Renal cortex interstitium (tissue), 11 donors: ENCODE measurements at regions not wholly inside any gene's neighbourhood (a gene's known extent, or its start where the extent isn't known, plus 50 kb on each side); places are given as distances from the start of the nearest gene placed in this dataset.

Source experiments
- DNase-seq, 11 donors: peaks; one replicate each; pipeline ENCODE4 v3.0.0-alpha.2; 2013; ENCODE audit warnings: low read depth in 9 of 11, low spot score in 4 of 11; ENCODE audit errors: extremely low read depth in 1 of 11

DNA sequence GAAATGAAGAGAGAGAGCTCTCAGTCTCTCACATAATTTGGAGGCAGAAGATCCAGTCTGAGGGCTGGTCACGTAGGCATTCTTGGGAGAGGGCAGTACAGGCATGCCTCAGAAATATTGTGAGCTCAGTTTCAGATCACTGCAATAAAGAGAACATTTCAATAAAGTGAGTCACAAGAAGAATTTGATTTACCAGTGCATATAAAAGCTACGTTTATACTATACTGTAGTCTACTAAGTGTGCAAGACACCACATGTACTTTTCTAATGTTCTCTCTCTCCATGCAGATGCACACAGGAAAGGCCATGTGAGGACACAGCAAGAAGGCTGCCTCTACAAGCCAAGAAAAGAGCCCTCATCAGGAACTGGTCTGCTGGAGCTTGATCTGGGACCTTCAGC lies 583.5 kb upstream of the FAT1 start:
- no peak for DNase-seq

DNA sequence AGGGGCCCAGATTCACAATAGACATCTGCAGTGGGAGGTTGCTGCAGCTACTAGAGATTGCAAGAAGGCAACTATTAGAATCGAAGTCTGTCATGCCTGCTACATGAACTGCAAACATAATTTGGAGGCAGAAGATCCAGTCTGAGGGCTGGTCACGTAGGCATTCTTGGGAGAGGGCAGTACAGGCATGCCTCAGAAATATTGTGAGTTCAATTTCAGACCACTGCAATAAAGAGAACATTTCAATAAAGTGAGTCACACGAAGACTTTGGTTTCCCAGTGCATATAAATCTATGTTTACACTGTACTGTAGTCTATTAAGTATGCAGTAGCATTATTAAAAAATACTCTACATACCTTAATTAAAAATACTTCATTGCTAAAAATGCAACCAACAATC lies 585.8 kb upstream of the FAT1 start:
- DNase-seq, result no peak

GRCh38 chr4:187312299-187312698 lies 588.6 kb upstream of the FAT1 start:
- no peak for DNase-seq

DNA sequence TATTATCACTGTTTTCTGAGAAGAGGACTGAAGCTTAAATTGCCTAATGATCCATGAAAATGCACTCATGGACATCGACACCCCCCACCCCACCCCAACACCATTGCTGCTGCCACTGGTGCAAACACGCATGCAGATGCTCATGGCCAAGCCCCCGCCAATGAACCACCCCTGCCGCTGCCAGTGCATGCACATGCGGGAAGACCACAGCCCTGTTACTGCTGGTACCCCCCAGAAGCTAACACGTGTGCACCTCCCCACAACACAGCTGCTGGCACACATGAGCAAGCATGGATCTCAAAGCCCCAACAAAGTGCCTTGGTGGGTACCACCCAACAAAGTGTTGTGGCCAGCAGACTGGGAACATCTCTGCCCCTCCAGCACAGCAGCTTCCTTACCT lies 594.1 kb upstream of the FAT1 start:
- DNase-seq, result no peak

GRCh38 chr4:187321711-187322110 lies 598.1 kb upstream of the FAT1 start:
- DNase-seq, result no peak

DNA sequence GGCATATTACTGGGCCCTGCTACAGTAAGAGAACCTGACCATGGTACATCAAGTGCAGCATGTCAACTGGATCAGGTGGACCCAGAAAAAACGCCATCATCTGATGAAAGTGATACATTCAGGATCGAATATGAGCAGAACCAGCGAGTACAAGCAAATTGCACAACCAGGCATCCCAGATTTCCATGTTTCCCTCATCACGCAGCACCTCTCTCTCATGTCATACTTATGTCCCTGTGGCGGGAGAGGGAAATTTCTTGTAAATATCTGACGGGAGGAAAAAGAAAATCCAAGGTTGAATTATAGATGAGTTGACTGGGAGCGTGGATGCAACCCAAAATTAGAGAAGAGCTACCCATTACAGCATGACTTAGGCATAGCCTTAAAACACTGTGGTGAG lies 608.5 kb upstream of the FAT1 start:
- DNase-seq, result no peak

- no peak for DNase-seq
Observed at GRCh38 chr4:187333151-187333550, 609.5 kb upstream of the FAT1 start.

DNA sequence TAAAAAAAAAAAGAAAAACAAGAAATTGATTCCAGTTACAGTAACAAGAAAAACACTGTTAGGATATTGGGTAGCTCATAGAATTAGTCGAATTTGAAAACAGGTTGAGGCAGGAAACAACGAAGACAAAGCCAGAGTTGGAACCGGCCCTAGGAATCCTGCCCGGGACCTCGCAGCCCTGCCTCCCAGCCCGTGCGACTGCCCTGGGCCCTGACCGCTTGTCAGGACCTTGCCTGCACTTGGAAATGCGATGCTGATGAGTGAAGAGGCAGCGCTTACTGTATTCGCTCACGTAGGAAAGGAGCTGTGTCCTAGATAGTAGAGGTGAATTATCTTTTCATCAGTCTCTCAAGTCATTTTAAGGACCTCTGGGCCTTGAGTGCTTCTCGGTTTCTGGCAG lies 611.7 kb upstream of the FAT1 start:
- DNase-seq, result no peak

DNA sequence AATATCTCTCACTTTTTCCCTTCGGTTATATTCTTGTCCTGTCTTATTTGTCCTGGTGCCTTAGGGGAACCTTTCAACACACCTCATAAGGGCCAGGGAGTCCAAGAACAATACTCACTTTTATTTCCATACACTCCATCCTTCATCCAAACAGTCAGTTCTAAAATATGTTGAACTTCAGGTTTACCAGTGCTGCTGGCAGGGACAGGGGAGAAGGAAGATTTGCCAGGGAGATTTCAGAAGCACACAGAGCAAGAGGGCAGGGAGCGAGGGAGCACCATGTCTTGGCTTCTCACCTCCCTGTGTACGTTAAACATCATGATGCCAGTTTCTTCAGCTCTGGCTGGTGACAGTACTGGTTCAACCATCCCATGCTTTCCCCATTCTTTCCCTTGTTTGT lies 631.1 kb upstream of the FAT1 start:
- no peak for DNase-seq

- no peak for DNase-seq
Observed at GRCh38 chr4:187357045-187357643, 633.5 kb upstream of the FAT1 start.

DNA sequence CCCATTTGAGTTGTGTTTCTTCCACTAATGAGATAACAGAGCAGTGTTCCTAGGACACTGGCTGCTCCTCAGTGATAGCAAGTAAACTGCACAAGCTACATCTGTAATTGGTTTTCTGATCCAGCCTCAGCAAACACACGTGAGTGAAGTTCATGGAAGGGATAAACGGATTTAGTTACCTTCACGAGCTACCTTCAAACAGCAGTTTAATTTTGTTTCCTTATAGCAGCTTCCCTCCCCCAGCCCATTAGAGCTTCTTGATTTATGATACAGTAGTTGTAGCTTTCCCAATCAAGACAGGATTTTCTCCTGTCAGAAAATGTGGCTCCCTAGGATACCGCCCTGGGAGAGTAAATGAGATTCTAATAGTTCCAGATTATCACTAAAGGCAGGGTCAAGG lies 634.2 kb upstream of the FAT1 start:
- DNase-seq, result peak in 10 of 11 donors; percentile 28 to 86 (median 69)

GRCh38 chr4:187362937-187363857 lies 632.4 kb upstream of the ZFP42 start:
- DNase-seq, result no peak

- DNase-seq, result no peak
Observed at GRCh38 chr4:187364401-187364800, 631.2 kb upstream of the ZFP42 start.

- DNase-seq, result no peak
Observed at GRCh38 chr4:187364851-187365250, 630.7 kb upstream of the ZFP42 start.

GRCh38 chr4:187366530-187366929 lies 629.0 kb upstream of the ZFP42 start:
- DNase-seq, result no peak

- no peak for DNase-seq
Observed at GRCh38 chr4:187370918-187371317, 624.7 kb upstream of the ZFP42 start.

GRCh38 chr4:187378441-187378840 lies 617.1 kb upstream of the ZFP42 start:
- no peak for DNase-seq

- no peak for DNase-seq
Observed at GRCh38 chr4:187380181-187380581, 615.4 kb upstream of the ZFP42 start.

DNA sequence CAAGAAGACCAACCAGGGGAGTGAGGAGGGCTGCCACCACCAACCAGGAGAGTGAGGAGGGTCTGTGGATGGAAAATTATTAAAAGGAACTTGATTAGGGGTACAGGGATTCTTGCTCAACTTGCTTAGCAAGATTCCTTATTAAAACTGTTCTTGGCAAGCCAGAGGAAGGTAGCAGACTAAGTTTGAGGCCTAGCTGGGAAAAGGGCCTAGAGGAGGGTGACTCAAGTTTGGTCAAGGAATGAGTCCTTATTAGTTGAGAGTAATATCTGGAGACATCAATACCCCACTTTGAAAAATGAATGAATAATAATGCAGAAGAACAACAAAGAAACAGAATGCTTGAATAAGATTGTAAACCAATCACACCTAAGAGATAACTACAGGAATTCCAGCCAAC lies 612.4 kb upstream of the ZFP42 start:
- no peak for DNase-seq

GRCh38 chr4:187387739-187388138 lies 607.8 kb upstream of the ZFP42 start:
- no peak for DNase-seq

GRCh38 chr4:187389420-187389819 lies 606.2 kb upstream of the ZFP42 start:
- no peak for DNase-seq
